Adrenal gland (tissue), 5 donors: ENCODE measurements at regions not wholly inside any gene's neighbourhood (a gene's known extent, or its start where the extent isn't known, plus 50 kb on each side); places are given as distances from the start of the nearest gene placed in this dataset.

Experiments used
- POLR2A ChIP-seq, 2 donors: fragments of 450-650 bp; IDR thresholded peaks; one replicate each; pipeline ENCODE4 v1.6.1; 2017; ENCODE audit warnings: antibody characterized with exemption in 2 of 2, mild to moderate bottlenecking in 2 of 2, moderate library complexity in 1 of 2
- TF ChIP-seq, protein P1 (sequence below), 6 experiments: fragments of 450-650 bp in 4 of 6; fragments of 200-600 bp in 2 of 6; sonication (generic) in 1 of 6; IDR thresholded peaks; 1 replicate in 5 of 6; 2 replicates in 1 of 6; pipeline versions ENCODE4 v1.5.1 to v1.8.0; 2016 to 2021; ENCODE audit warnings: antibody characterized with exemption in 6 of 6, mild to moderate bottlenecking in 2 of 6, moderate library complexity in 1 of 6
- donor health status: DM: no; HTN: no; CAD: no.

DNA sequence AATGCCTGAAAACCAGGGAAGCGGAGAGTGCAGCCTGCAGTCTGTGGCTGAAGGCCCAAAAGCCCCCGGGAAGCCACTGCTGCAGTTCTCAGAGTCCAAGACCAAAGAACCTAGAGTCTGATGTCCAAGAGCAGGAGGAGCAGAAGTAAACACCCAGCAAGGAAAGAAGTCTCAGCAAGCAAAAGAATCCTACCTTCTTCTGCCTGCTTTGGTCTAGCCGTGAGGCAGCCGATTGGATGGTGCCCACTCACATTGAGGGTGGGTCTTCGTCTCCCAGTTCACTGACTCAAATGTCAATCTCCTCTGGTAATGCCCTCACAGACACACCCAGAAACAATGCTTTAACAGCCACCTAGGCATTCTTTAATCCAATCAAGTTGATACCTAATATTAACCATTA is 217.5 kb downstream of the PLA2G4A start:
- TF ChIP-seq POLR2A (IDR thresholded peaks at IDR 0.05), result no peak
- TF ChIP-seq, protein P1, sequence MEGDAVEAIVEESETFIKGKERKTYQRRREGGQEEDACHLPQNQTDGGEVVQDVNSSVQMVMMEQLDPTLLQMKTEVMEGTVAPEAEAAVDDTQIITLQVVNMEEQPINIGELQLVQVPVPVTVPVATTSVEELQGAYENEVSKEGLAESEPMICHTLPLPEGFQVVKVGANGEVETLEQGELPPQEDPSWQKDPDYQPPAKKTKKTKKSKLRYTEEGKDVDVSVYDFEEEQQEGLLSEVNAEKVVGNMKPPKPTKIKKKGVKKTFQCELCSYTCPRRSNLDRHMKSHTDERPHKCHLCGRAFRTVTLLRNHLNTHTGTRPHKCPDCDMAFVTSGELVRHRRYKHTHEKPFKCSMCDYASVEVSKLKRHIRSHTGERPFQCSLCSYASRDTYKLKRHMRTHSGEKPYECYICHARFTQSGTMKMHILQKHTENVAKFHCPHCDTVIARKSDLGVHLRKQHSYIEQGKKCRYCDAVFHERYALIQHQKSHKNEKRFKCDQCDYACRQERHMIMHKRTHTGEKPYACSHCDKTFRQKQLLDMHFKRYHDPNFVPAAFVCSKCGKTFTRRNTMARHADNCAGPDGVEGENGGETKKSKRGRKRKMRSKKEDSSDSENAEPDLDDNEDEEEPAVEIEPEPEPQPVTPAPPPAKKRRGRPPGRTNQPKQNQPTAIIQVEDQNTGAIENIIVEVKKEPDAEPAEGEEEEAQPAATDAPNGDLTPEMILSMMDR (IDR thresholded peaks at IDR 0.05), result no peak
